ENCODE measurements at regions not wholly inside any gene's neighbourhood (a gene's known extent, or its start where the extent isn't known, plus 50 kb on each side); places are given as distances from the start of the nearest gene placed in this dataset.

DNA sequence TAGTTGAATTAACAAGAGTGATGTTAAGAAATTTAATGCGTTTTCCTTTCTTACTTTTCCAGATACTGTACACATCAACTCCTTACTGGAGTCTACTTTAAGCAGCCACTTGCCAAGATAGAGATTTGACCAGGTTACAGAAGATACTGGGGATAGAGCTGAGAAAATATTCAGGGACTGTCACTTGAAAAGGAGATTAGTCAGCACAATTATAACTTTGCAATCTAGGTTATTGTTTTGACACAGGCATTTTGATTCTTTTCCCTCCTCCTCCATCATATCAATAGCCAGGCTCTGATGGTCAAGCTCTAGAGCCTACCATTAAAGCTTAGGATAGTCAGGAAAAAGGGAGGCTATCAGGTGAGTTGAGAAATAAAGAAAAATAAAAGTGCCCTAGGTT, 345.9 kb upstream of the ITGA1 start:
- H3K36me3 Mint-ChIP-seq (ENCODE audit: low read depth) = no peaks in the 10 kb centered on the region
- no peak overlapping the region for H3K27ac Mint-ChIP-seq
- no peak for DNase-seq (ENCODE audit: low spot score)
- no peaks in the 10 kb centered on the region for H3K9me3 Mint-ChIP-seq
- no peak overlapping the region for H3K4me3 Mint-ChIP-seq (ENCODE audit: low read depth)
- intact Hi-C loops (cut with micrococcal nuclease) = no loop called here
- no peaks in the 10 kb centered on the region for H3K4me1 Mint-ChIP-seq (ENCODE audit: low read depth)
- H3K27me3 Mint-ChIP-seq (ENCODE audit: low read depth) = no peaks in the 10 kb centered on the region

DNA sequence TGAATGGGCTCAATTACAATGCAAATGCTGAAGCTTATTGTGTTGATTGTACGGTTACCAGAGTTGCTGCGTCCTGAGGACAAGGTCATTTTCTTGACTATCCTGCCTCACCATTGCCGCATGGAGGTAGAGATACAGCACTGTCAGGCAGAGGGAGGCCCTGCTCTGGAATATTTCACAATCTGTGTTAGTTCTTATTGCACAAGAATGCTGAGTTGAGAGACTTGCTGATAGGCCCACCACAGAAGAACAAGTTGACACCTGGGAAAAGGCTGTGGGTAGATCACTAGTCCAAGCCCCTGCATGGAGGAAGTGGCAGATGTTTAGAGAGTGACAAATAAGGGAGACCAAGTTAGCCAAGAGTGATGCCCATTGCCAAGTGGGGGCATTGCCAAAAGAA, 344.5 kb upstream of the ITGA1 start:
- no peaks in the 10 kb centered on the region for H3K9me3 Mint-ChIP-seq

GRCh38 chr5:52448111-52448510, 339.6 kb upstream of the ITGA1 start:
- Mint-ChIP-seq H3K9me3 (no peaks in the 10 kb centered on the region), H3K36me3 (ENCODE audit: low read depth) (no peaks in the 10 kb centered on the region), H3K4me3 (ENCODE audit: low read depth) (no peak overlapping the region), H3K27me3 (ENCODE audit: low read depth) (no peaks in the 10 kb centered on the region), H3K4me1 (ENCODE audit: low read depth) (no peaks in the 10 kb centered on the region), H3K27ac (no peak overlapping the region)
- DNase-seq (ENCODE audit: low spot score) = no peak
- intact Hi-C loops (cut with micrococcal nuclease) = no loop called here

More for the DNA sequence above, 344.5 kb upstream of the ITGA1 start:
- DNase-seq (ENCODE audit: low spot score) = no peak
- Mint-ChIP-seq H3K27ac (no peak overlapping the region), H3K27me3 (ENCODE audit: low read depth) (no peaks in the 10 kb centered on the region), H3K36me3 (ENCODE audit: low read depth) (no peaks in the 10 kb centered on the region), H3K4me3 (ENCODE audit: low read depth) (no peak overlapping the region), H3K4me1 (ENCODE audit: low read depth) (no peaks in the 10 kb centered on the region)
- intact Hi-C loops (cut with micrococcal nuclease) = no loop called here

GRCh38 chr5:52449516-52449915, 338.2 kb upstream of the ITGA1 start:
- Mint-ChIP-seq H3K4me3 (ENCODE audit: low read depth) (no peak overlapping the region), H3K27me3 (ENCODE audit: low read depth) (no peaks in the 10 kb centered on the region), H3K36me3 (ENCODE audit: low read depth) (no peaks in the 10 kb centered on the region), H3K9me3 (no peaks in the 10 kb centered on the region), H3K4me1 (ENCODE audit: low read depth) (no peaks in the 10 kb centered on the region), H3K27ac (no peak overlapping the region)
- intact Hi-C loops (cut with micrococcal nuclease) = no loop called here
- DNase-seq (ENCODE audit: low spot score) = no peak

DNA sequence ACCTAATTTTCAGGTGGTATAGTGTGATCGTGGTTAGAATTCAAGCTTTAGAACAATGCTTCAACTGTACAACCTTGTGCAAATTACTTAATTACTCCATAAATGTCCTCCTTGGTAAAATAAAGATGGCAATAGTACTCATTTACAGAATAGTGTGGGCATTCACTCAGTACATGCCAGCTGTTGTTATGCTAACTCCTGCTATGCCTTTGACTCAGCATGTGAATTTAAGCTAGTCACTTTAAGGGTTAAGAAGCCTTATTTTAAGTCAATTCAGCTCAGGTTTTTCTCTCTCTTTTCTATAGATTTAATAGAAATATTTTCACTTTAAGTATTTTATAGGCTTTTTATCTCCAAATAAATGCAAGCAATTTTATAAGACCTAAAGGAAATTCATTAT, 335.6 kb upstream of the ITGA1 start:
- H3K27me3 Mint-ChIP-seq (ENCODE audit: low read depth) = no peaks in the 10 kb centered on the region
- H3K4me3 Mint-ChIP-seq (ENCODE audit: low read depth) = no peak overlapping the region
- H3K36me3 Mint-ChIP-seq (ENCODE audit: low read depth) = no peaks in the 10 kb centered on the region
- DNase-seq (ENCODE audit: low spot score) = no peak
- no peaks in the 10 kb centered on the region for H3K9me3 Mint-ChIP-seq
- H3K4me1 Mint-ChIP-seq (ENCODE audit: low read depth) = no peaks in the 10 kb centered on the region
- H3K27ac Mint-ChIP-seq = no peak overlapping the region
- intact Hi-C loops (cut with micrococcal nuclease) = no loop called here

GRCh38 chr5:52453176-52453575, 334.5 kb upstream of the ITGA1 start:
- no peak for DNase-seq (ENCODE audit: low spot score)
- H3K9me3 Mint-ChIP-seq = no peaks in the 10 kb centered on the region
- intact Hi-C loops (cut with micrococcal nuclease) = no loop called here
- H3K27me3 Mint-ChIP-seq (ENCODE audit: low read depth) = peaks cover 1% of the 10 kb centered on the region
- no peak overlapping the region for H3K4me3 Mint-ChIP-seq (ENCODE audit: low read depth)
- no peaks in the 10 kb centered on the region for H3K36me3 Mint-ChIP-seq (ENCODE audit: low read depth)
- no peak overlapping the region for H3K27ac Mint-ChIP-seq
- H3K4me1 Mint-ChIP-seq (ENCODE audit: low read depth) = no peaks in the 10 kb centered on the region

GRCh38 chr5:52455920-52456319, 331.8 kb upstream of the ITGA1 start:
- H3K4me1 Mint-ChIP-seq (ENCODE audit: low read depth) = no peaks in the 10 kb centered on the region
- no peak overlapping the region for H3K27ac Mint-ChIP-seq
- no peaks in the 10 kb centered on the region for H3K36me3 Mint-ChIP-seq (ENCODE audit: low read depth)
- no peaks in the 10 kb centered on the region for H3K9me3 Mint-ChIP-seq
- no peak for DNase-seq (ENCODE audit: low spot score)
- H3K27me3 Mint-ChIP-seq (ENCODE audit: low read depth) = peaks cover 1% of the 10 kb centered on the region
- intact Hi-C loops (cut with micrococcal nuclease) = no loop called here
- H3K4me3 Mint-ChIP-seq (ENCODE audit: low read depth) = no peak overlapping the region

DNA sequence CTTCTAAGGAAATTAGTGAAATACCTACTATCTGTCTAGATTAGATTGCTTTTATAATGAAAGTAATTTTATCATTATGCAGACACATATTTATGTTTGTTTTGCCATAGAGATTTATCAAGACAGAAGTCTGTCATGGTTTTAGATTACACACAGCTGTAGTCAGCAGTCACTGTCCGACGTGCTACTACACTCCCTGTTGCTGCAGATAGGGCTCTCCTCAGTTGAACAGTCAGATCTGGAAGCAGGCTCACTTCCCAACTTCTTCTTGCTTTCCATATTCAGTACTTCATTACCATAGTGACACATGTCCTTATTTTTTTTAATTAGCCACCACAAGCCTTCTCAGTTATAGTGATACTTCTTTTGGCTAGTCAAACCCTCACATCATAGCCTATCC, 329.9 kb upstream of the ITGA1 start:
- DNase-seq (ENCODE audit: low spot score) = no peak
- peaks cover 2% of the 10 kb centered on the region for H3K27me3 Mint-ChIP-seq (ENCODE audit: low read depth)
- H3K4me3 Mint-ChIP-seq (ENCODE audit: low read depth) = no peak overlapping the region
- H3K27ac Mint-ChIP-seq = no peak overlapping the region
- intact Hi-C loops (cut with micrococcal nuclease) = no loop called here
- no peaks in the 10 kb centered on the region for H3K36me3 Mint-ChIP-seq (ENCODE audit: low read depth)
- H3K4me1 Mint-ChIP-seq (ENCODE audit: low read depth) = no peaks in the 10 kb centered on the region
- no peaks in the 10 kb centered on the region for H3K9me3 Mint-ChIP-seq

GRCh38 chr5:52466113-52466512, 321.6 kb upstream of the ITGA1 start:
- H3K4me1 Mint-ChIP-seq (ENCODE audit: low read depth) = peaks cover 9% of the 10 kb centered on the region
- peaks cover 1% of the 10 kb centered on the region for H3K27me3 Mint-ChIP-seq (ENCODE audit: low read depth)
- intact Hi-C loops (cut with micrococcal nuclease) = no loop called here
- no peaks in the 10 kb centered on the region for H3K9me3 Mint-ChIP-seq
- no peak overlapping the region for H3K27ac Mint-ChIP-seq
- no peaks in the 10 kb centered on the region for H3K36me3 Mint-ChIP-seq (ENCODE audit: low read depth)
- no peak for DNase-seq (ENCODE audit: low spot score)
- H3K4me3 Mint-ChIP-seq (ENCODE audit: low read depth) = no peak overlapping the region

GRCh38 chr5:52466749-52467520, 320.8 kb upstream of the ITGA1 start:
- Mint-ChIP-seq H3K4me1 (ENCODE audit: low read depth) (peaks cover 9% of the 10 kb centered on the region), H3K27ac (no peak overlapping the region), H3K36me3 (ENCODE audit: low read depth) (no peaks in the 10 kb centered on the region), H3K4me3 (ENCODE audit: low read depth) (no peak overlapping the region), H3K27me3 (ENCODE audit: low read depth) (peaks cover 1% of the 10 kb centered on the region), H3K9me3 (no peaks in the 10 kb centered on the region)
- intact Hi-C loops (cut with micrococcal nuclease) = no loop called here
- DNase-seq (ENCODE audit: low spot score) = no peak

GRCh38 chr5:52468976-52469375, 318.7 kb upstream of the ITGA1 start:
- Mint-ChIP-seq H3K36me3 (ENCODE audit: low read depth) (no peaks in the 10 kb centered on the region), H3K9me3 (no peaks in the 10 kb centered on the region), H3K4me1 (ENCODE audit: low read depth) (peaks cover 9% of the 10 kb centered on the region), H3K4me3 (ENCODE audit: low read depth) (no peak overlapping the region), H3K27ac (no peak overlapping the region), H3K27me3 (ENCODE audit: low read depth) (no peaks in the 10 kb centered on the region)
- DNase-seq (ENCODE audit: low spot score) = no peak
- intact Hi-C loops (cut with micrococcal nuclease) = no loop called here

DNA sequence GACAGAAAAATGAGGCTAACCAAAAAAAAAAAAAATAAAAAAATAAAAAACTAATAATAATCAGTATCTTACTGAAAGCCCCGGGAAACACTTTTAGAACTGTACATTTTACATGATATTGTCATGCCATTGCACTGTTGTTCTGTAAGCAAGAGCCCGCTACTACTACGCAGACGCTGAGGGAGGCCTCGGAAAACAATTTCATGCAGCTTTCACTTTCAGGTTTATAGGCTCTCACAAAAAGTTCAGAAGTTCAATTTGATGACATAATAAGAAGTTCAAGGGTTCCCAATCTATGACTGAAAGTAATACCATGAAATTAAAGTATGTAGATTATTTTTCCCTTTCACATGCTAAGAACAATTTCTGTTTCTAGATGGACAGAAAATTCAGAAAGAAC, 318.3 kb upstream of the ITGA1 start:
- H3K4me1 Mint-ChIP-seq (ENCODE audit: low read depth) = peaks cover 9% of the 10 kb centered on the region
- peak overlapping the region; percentile 18 for H3K4me3 Mint-ChIP-seq (ENCODE audit: low read depth)
- peak; percentile 12 for DNase-seq (ENCODE audit: low spot score)
- H3K36me3 Mint-ChIP-seq (ENCODE audit: low read depth) = no peaks in the 10 kb centered on the region
- H3K27ac Mint-ChIP-seq = no peak overlapping the region
- H3K9me3 Mint-ChIP-seq = no peaks in the 10 kb centered on the region
- intact Hi-C loops (cut with micrococcal nuclease) = no loop called here
- H3K27me3 Mint-ChIP-seq (ENCODE audit: low read depth) = no peaks in the 10 kb centered on the region

- Mint-ChIP-seq H3K4me3 (ENCODE audit: low read depth) (peak overlapping the region; percentile 18), H3K9me3 (no peaks in the 10 kb centered on the region), H3K27me3 (ENCODE audit: low read depth) (no peaks in the 10 kb centered on the region), H3K27ac (no peak overlapping the region), H3K4me1 (ENCODE audit: low read depth) (peaks cover 9% of the 10 kb centered on the region), H3K36me3 (ENCODE audit: low read depth) (no peaks in the 10 kb centered on the region)
- DNase-seq (ENCODE audit: low spot score) = no peak
- intact Hi-C loops (cut with micrococcal nuclease) = no loop called here
Measured at GRCh38 chr5:52469835-52470234, 317.9 kb upstream of the ITGA1 start.

GRCh38 chr5:52476346-52476745, 311.4 kb upstream of the ITGA1 start:
- H3K27me3 Mint-ChIP-seq (ENCODE audit: low read depth) = no peaks in the 10 kb centered on the region
- no peak for DNase-seq (ENCODE audit: low spot score)
- intact Hi-C loops (cut with micrococcal nuclease) = no loop called here
- no peaks in the 10 kb centered on the region for H3K36me3 Mint-ChIP-seq (ENCODE audit: low read depth)
- no peak overlapping the region for H3K4me3 Mint-ChIP-seq (ENCODE audit: low read depth)
- no peak overlapping the region for H3K27ac Mint-ChIP-seq
- no peaks in the 10 kb centered on the region for H3K9me3 Mint-ChIP-seq
- H3K4me1 Mint-ChIP-seq (ENCODE audit: low read depth) = no peaks in the 10 kb centered on the region
